GM12891 (cell line): ENCODE measurements at regions not wholly inside any gene's neighbourhood (a gene's known extent, or its start where the extent isn't known, plus 50 kb on each side); places are given as distances from the start of the nearest gene placed in this dataset.

Experiments used
- DNase-seq: peaks from one replicate; pipeline ENCODE4 v3.0.0; 2011; ENCODE audit warnings: low spot score; ENCODE audit not compliant: insufficient read length
- FAIRE-seq: peaks from 2 replicates; lab custom pipeline; 2011; peaks lifted over from hg19 to GRCh38; lab: Jason Lieb, UNC
- PAX5 ChIP-seq: IDR thresholded peaks from 2 replicates; pipeline ENCODE4 v1.6.1; 2011; ENCODE audit warnings: low read length, moderate library complexity, mild to moderate bottlenecking; ENCODE audit not compliant: insufficient read depth, severe bottlenecking
- POLR2A ChIP-seq: IDR thresholded peaks from 2 replicates; pipeline ENCODE4 v1.6.1; 2011; ENCODE audit warnings: low read depth, low read length, control low read depth
- POLR2AphosphoS5 ChIP-seq: IDR thresholded peaks from 2 replicates; pipeline ENCODE4 v1.6.1; 2011; ENCODE audit warnings: low read depth, low read length, control low read depth
- POU2F2 ChIP-seq: IDR thresholded peaks from 2 replicates; pipeline ENCODE4 v1.6.1; 2011; ENCODE audit warnings: low read depth, mild to moderate bottlenecking, control low read depth, low read length, moderate library complexity
- SPI1 ChIP-seq: IDR thresholded peaks from 2 replicates; pipeline ENCODE4 v1.6.1; 2011; ENCODE audit warnings: low read depth, low read length, control low read depth
- TAF1 ChIP-seq: IDR thresholded peaks from 2 replicates; pipeline ENCODE4 v1.6.1; 2011; ENCODE audit warnings: low read depth, low read length, control low read depth

GRCh38 chr10:124287071-124287685 lies 131.5 kb downstream of the OAT start:
- no peak for FAIRE-seq
- no peak for DNase-seq
- TF ChIP-seq POLR2A (no peak), PAX5 (no peak), SPI1 (no peak), POU2F2 (no peak), TAF1 (no peak), POLR2AphosphoS5 (no peak)

- DNase-seq (no peak), FAIRE-seq (no peak)
- no peak for TF ChIP-seq POU2F2
- no peak for TF ChIP-seq TAF1
These were observed 132.1 kb downstream of the OAT start for GRCh38 chr10:124286621-124287020.

GRCh38 chr10:124285587-124286527 lies 132.9 kb downstream of the OAT start:
- peak; percentile 72 for FAIRE-seq
- TF ChIP-seq POU2F2 (no peak), POLR2A (no peak), TAF1 (no peak), SPI1 (no peak), POLR2AphosphoS5 (no peak), PAX5 (no peak)
- no peak for DNase-seq

- TF ChIP-seq PAX5 (no peak), POU2F2 (no peak), POLR2AphosphoS5 (no peak)
- FAIRE-seq = no peak
- DNase-seq = no peak
These were observed 134.8 kb downstream of the OAT start for GRCh38 chr10:124283949-124284250.

- TF ChIP-seq POU2F2 (no peak), POLR2A (no peak)
- DNase-seq = no peak
- no peak for FAIRE-seq
These were observed 135.3 kb downstream of the OAT start for GRCh38 chr10:124283215-124283948.

- TF ChIP-seq PAX5 = no peak
- FAIRE-seq (no peak), DNase-seq (no peak)
These were observed 136.4 kb downstream of the OAT start for GRCh38 chr10:124282326-124282725.

GRCh38 chr10:124281666-124282065 lies 137.1 kb downstream of the OAT start:
- TF ChIP-seq POLR2A (no peak), PAX5 (no peak), SPI1 (no peak), POLR2AphosphoS5 (no peak), POU2F2 (no peak), TAF1 (no peak)
- FAIRE-seq (no peak), DNase-seq (no peak)

- no peak for DNase-seq
- FAIRE-seq = no peak
- TF ChIP-seq PAX5 (no peak), POLR2AphosphoS5 (no peak), SPI1 (no peak), POLR2A (no peak), TAF1 (no peak), POU2F2 (no peak)
These were observed 137.8 kb downstream of the OAT start for GRCh38 chr10:124280916-124281315.

GRCh38 chr10:124279882-124280281 lies 138.8 kb downstream of the OAT start:
- TF ChIP-seq TAF1 = no peak
- TF ChIP-seq POLR2A = no peak
- no peak for TF ChIP-seq POU2F2
- no peak for TF ChIP-seq PAX5
- no peak for TF ChIP-seq POLR2AphosphoS5
- TF ChIP-seq SPI1 = no peak
- DNase-seq = no peak
- FAIRE-seq = no peak

- DNase-seq (no peak), FAIRE-seq (no peak)
These were observed 139.4 kb downstream of the OAT start for GRCh38 chr10:124279298-124279697.

More at GRCh38 chr10:124279298-124279697, 139.4 kb downstream of the OAT start:
- TF ChIP-seq POLR2AphosphoS5 (no peak), PAX5 (no peak), POLR2A (no peak), TAF1 (no peak), POU2F2 (no peak), SPI1 (no peak)
